Natural killer cell (primary cell): ENCODE measurements at regions not wholly inside any gene's neighbourhood (a gene's known extent, or its start where the extent isn't known, plus 50 kb on each side); places are given as distances from the start of the nearest gene placed in this dataset.

ENCODE experiments used
- ATAC-seq, 3 donors: fragments of 150-1000 bp in 2 of 3; fragments of 200-7000 bp in 1 of 3; cut with Tn5 transposase; 1 replicate in 1 of 3; 2 replicates in 2 of 3; pipeline ENCODE4 v1.10.0; 2021; ENCODE audit warnings: mild to moderate bottlenecking in 2 of 3, moderate library complexity in 2 of 3
- DNase-seq, 2 donors: peaks; one replicate each; pipeline versions ENCODE4 v3.0.0 to v3.0.0-alpha.2; 2013 to 2021; ENCODE audit warnings: mixed read lengths in 1 of 2
- H3K27ac ChIP-seq: one replicate; pipeline ENCODE4 v1.5.1; 2013; ENCODE audit warnings: mild to moderate bottlenecking, low read length
- H3K27me3 ChIP-seq: one replicate; pipeline ENCODE4 v1.6.1; 2013; ENCODE audit warnings: low read length; ENCODE audit not compliant: control insufficient read depth, insufficient read depth
- H3K36me3 ChIP-seq: one replicate; pipeline ENCODE4 v1.6.1; 2013; ENCODE audit warnings: low read length; ENCODE audit not compliant: control insufficient read depth, insufficient read depth
- H3K4me1 ChIP-seq: one replicate; pipeline ENCODE4 v1.6.1; 2013; ENCODE audit warnings: low read length; ENCODE audit not compliant: control insufficient read depth, insufficient read depth
- H3K4me3 ChIP-seq: one replicate; pipeline ENCODE4 v1.5.1; 2013; ENCODE audit warnings: low read length
- H3K9me3 ChIP-seq: one replicate; pipeline ENCODE4 v1.6.1; 2013; ENCODE audit warnings: low read length; ENCODE audit not compliant: control insufficient read depth, insufficient read depth
- H3K27ac Mint-ChIP-seq, 2 donors: one replicate each; pipeline ENCODE4 v1.8.0; 2022; ENCODE audit warnings: mild to moderate bottlenecking in 2 of 2, mixed read lengths in 2 of 2, moderate library complexity in 1 of 2
- H3K27me3 Mint-ChIP-seq, 2 donors: one replicate each; pipeline ENCODE4 v1.8.0; 2022; ENCODE audit warnings: low read depth in 2 of 2, mixed read lengths in 2 of 2
- H3K36me3 Mint-ChIP-seq: one replicate; pipeline ENCODE4 v1.8.0; 2022; ENCODE audit warnings: mixed read lengths
- H3K4me1 Mint-ChIP-seq, 2 donors: one replicate each; pipeline ENCODE4 v1.8.0; 2022; ENCODE audit warnings: mixed read lengths in 2 of 2
- H3K4me3 Mint-ChIP-seq: one replicate; pipeline ENCODE4 v1.8.0; 2022; ENCODE audit warnings: mild to moderate bottlenecking, moderate library complexity, mixed read lengths
- H3K9me3 Mint-ChIP-seq, 2 donors: one replicate each; pipeline ENCODE4 v1.8.0; 2022; ENCODE audit warnings: mixed read lengths in 2 of 2
- CTCF ChIP-seq: fragments of 200-600 bp; IDR thresholded peaks from one replicate; pipeline ENCODE4 v1.8.0; 2022; ENCODE audit warnings: antibody characterized with exemption
- WGBS: methylation state at CpG from one replicate; pipeline ENCODE4 v1.1.7; 2013; ENCODE audit warnings: missing lambda C conversion rate; ENCODE audit not compliant: insufficient coverage; 5-methylcytosine and 5-hydroxymethylcytosine counted together
- intact Hi-C: fragments of 100-400 bp; cut with micrococcal nuclease; formaldehyde crosslinking; loops from one replicate; pipeline ENCODE4 v1.14.2; 2022

- intact Hi-C loops, result no loop called here
- Histone ChIP-seq H3K36me3 (peaks cover 5% of the 10 kb centered on the region), H3K9me3 (no peaks in the 10 kb centered on the region), H3K4me1 (peaks cover 92% of the 10 kb centered on the region), H3K27me3 (no peaks in the 10 kb centered on the region), H3K4me3 (peak overlapping the region; percentile 74), H3K27ac (peak overlapping the region; percentile 85)
- no peaks in the 10 kb centered on the region for H3K9me3 Mint-ChIP-seq
- peak overlapping the region; percentile 96 for H3K4me3 Mint-ChIP-seq
- no peaks in the 10 kb centered on the region for H3K36me3 Mint-ChIP-seq
- no peaks in the 10 kb centered on the region for H3K27me3 Mint-ChIP-seq
- TF ChIP-seq CTCF, result no peak
- H3K27ac Mint-ChIP-seq, result peak overlapping the region; percentile 94
- DNase-seq, result no peak
- 68% methylated on average over 16 of the region's 16 CpGs for WGBS
- peaks cover 85 to 100% of the 10 kb centered on the region in 2 donors for H3K4me1 Mint-ChIP-seq
- ATAC-seq, result no peak
Observed at GRCh38 chr17:77455891-77456260, 315.1 kb downstream of the SEC14L1 start.

GRCh38 chr17:77456271-77456950 lies 315.6 kb downstream of the SEC14L1 start:
- Mint-ChIP-seq H3K4me3 (peak overlapping the region; percentile 45), H3K27ac (peak overlapping the region; percentile 94), H3K4me1 (peaks cover 87 to 100% of the 10 kb centered on the region in 2 donors), H3K9me3 (no peaks in the 10 kb centered on the region), H3K27me3 (no peaks in the 10 kb centered on the region), H3K36me3 (no peaks in the 10 kb centered on the region)
- Histone ChIP-seq H3K4me1 (peaks cover 94% of the 10 kb centered on the region), H3K4me3 (no peak overlapping the region), H3K9me3 (no peaks in the 10 kb centered on the region), H3K27ac (peak overlapping the region; percentile 85), H3K36me3 (peaks cover 5% of the 10 kb centered on the region), H3K27me3 (no peaks in the 10 kb centered on the region)
- intact Hi-C loops, result no loop called here
- DNase-seq (peak in 1 of 2 donors; percentile 71), ATAC-seq (no peak)
- TF ChIP-seq CTCF, result no peak
- WGBS, result 51% methylated on average over 18 of the region's 18 CpGs

GRCh38 chr17:77456951-77457548 lies 316.3 kb downstream of the SEC14L1 start:
- H3K4me3 ChIP-seq, result no peak overlapping the region
- H3K9me3 Mint-ChIP-seq, result no peaks in the 10 kb centered on the region
- TF ChIP-seq CTCF, result no peak
- no peaks in the 10 kb centered on the region for H3K27me3 Mint-ChIP-seq
- 57% methylated on average over 18 of the region's 18 CpGs for WGBS
- H3K27me3 ChIP-seq, result no peaks in the 10 kb centered on the region
- H3K4me1 Mint-ChIP-seq, result peaks cover 90 to 100% of the 10 kb centered on the region in 2 donors
- peak overlapping the region; percentile 85 for H3K27ac ChIP-seq
- H3K4me3 Mint-ChIP-seq, result peak overlapping the region; percentile 78
- H3K27ac Mint-ChIP-seq, result peak overlapping the region; percentile 94
- intact Hi-C loops, result no loop called here
- ATAC-seq, result no peak
- peaks cover 5% of the 10 kb centered on the region for H3K36me3 ChIP-seq
- peaks cover 100% of the 10 kb centered on the region for H3K4me1 ChIP-seq
- no peaks in the 10 kb centered on the region for H3K36me3 Mint-ChIP-seq
- peak in 1 of 2 donors; percentile 67 for DNase-seq
- no peaks in the 10 kb centered on the region for H3K9me3 ChIP-seq
